ENCODE measurements at regions not wholly inside any gene's neighbourhood (a gene's known extent, or its start where the extent isn't known, plus 50 kb on each side); places are given as distances from the start of the nearest gene placed in this dataset.
"Not testable (repeated sequence)": the region's sequence is repeated elsewhere in the genome, so short reads cannot be mapped to it uniquely, and the experiment has no call there.

- ATAC-seq = no peak
Observed at GRCh38 chr2:122021941-122022340, 266.5 kb downstream of the TSN start.

DNA sequence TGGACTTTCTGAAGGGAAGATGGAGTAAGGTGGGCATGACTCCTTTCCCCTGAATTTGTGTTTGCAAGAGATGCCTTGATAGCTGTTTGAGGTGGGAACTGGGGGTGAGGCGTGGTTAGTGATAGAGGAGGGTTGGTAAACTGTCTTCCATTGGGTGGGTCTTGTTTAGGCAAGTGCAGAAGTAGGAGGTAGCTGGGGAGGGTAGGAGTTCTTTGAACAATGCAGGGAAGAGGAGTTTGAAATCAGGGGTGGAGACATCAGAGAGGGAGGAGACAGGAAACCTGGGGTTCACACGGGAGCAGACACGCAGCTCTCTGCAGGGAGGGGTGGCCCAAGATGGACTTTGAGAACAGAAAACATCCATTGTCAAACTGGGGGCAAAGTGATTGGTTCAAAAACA, 267.1 kb downstream of the TSN start:
- no peak for ATAC-seq

DNA sequence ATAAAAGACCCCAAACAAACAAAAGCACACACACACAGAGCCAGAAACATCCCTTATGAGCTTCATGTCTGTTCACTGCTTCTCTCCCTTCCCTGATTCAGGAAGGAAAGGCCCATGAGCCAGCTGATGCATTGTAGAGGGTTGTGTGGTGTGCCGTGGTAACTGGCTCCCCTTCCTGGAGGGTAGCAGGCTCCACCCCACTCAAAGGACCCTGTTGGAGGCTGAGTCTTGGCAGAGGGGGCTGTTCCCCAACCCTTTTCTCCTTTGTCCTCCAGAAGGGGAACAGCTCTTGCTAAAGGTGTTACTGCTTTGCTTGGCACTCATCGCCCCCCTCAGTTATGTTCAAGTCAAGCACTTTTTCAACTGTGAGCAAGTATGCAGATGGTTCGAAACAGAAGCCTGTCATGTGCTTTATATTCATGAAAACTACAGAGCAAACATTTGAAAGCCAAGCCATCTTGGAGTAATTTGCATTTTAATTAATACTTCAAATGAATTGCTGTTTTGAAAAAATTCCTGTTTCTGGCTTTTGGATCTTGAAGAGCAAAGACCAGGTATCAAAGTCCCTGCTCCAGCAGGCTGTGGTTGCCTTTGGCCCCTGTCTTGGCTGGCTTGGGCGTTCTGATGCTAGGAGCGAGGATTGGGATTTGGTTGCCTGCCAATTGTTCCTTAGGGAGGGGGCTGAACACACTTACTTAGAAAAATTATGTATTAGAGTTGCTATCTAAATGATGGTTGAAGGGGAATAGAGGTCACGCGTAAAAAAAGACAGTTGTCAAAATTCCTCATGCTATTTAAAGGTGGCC, 267.8 kb downstream of the TSN start:
- ATAC-seq = no peak

DNA sequence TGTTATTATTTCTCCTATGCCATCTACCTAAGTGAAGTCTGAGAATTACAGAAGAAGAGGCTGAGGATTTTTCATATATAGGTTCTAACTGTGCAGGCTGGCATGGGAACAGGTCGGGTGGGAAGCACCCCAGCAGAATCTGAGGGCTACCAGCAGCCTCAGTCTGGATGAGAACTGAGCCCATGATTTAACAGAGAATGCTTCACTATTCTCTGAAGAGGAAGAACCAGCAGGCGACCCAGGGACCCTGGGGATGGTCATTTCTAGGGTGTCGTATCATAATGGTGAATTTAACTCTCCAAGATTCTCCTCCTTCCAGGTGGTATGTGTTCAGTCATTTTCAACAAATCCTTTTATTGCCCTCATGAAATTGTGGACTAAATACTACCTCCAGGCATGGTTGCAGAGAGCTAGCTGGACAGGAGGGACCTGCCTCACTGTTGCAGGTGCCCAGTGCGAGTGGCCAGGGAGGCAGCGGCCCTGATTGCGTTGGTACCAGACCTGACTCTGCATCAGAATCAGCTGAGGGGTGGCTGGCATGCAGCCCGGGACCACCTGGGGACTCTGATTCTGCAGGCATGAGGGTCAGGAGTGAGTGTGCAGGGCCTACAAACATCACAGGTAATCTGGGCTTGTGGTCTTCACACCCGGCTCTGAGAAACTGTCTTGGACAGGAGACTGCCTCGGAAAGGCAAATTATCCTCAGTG, 272.2 kb downstream of the TSN start:
- no peak for ATAC-seq

- ATAC-seq = no peak
Observed at GRCh38 chr2:122028371-122029100, 273.1 kb downstream of the TSN start.

DNA sequence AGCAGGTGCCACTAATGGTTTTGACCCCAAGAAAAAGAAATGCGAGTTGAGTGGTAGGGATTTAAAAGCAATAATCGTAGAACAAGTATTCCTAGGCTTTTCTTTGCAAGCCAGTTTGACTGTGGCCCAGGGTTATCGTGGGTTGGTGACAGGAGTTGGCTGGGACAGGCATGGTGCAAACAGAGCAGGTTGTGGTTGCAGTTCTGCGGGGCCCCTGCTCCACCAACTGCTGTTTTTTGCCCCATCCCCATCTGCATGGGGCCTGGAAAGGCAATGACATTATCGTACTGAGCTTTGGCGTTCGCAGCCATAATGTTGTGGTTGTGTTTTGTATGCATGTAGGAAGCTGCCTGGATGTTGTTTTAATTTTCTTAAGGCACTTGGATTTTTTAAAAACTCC, 274.0 kb downstream of the TSN start:
- ATAC-seq = no peak

- no peak for ATAC-seq
Observed at GRCh38 chr2:122029945-122030344, 274.5 kb downstream of the TSN start.

GRCh38 chr2:122031544-122032263, 276.3 kb downstream of the TSN start:
- no peak for ATAC-seq

DNA sequence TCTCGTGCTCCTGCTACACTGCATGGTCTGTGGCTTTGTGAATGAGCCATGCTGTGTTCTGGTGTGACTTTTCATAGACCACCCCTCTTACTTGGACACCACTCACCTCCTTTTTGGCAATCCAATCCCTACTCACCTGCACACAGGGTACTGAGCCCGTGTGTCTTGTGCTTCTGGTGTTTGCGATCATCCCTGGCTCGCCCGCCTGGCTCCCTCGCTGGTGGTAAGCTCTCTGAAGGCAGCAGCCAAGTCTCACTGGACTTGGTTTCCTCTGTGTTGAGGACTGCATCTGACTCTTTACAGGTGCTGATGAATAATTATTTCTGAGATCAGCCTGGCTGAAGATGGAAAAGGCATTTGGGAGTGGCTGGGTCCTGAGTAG, 276.8 kb downstream of the TSN start:
- no peak for ATAC-seq

- ATAC-seq = no peak
Observed at GRCh38 chr2:122033778-122034177, 278.3 kb downstream of the TSN start.

GRCh38 chr2:122034344-122034743, 278.9 kb downstream of the TSN start:
- ATAC-seq = no peak

GRCh38 chr2:122034777-122035176, 279.3 kb downstream of the TSN start:
- no peak for ATAC-seq

GRCh38 chr2:122038816-122039215, 283.4 kb downstream of the TSN start:
- not testable (repeated sequence) for ATAC-seq

GRCh38 chr2:122041455-122041854, 286.0 kb downstream of the TSN start:
- no peak for ATAC-seq

DNA sequence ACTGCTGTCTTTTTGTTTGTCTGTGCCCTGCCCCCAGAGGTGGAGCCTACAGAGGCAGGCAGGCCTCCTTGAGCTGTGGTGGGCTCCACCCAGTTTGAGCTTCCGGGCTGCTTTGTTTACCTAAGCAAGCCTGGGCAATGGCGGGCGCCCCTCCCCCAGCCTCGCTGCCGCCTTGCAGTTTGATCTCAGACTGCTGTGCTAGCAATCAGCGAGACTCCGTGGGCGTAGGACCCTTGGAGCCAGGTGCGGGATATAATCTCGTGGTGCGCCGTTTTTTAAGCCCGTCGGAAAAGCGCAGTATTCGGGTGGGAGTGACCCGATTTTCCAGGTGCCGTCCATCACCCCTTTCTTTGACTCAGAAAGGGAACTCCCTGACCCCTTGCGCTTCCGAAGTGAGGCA, 296.2 kb downstream of the TSN start:
- not testable (repeated sequence) for ATAC-seq

- no peak for ATAC-seq
Observed at GRCh38 chr2:122055521-122055931, 300.1 kb downstream of the TSN start.

DNA sequence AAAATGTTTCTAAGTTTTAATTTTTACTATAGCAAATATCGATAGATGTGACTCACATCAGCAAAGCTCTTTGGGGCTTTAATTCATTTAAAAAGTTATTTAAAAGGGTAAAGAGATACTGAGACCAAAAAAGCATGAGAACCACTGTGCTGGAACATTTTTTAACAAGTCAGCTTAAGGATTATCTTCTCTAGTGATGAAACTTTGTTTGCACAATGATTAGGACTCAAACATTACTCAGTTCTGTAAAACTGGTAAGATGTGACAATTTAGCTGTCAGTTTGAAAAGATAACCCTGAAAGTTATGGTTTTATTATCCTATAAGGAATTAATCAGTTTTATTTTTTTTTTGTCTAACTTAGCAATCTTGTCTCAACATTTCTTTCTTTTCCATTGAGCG, 301.4 kb downstream of the TSN start:
- no peak for ATAC-seq

- no peak for ATAC-seq
Observed at GRCh38 chr2:122061206-122061605, 305.8 kb downstream of the TSN start.

GRCh38 chr2:122061831-122062230, 306.4 kb downstream of the TSN start:
- ATAC-seq = no peak

DNA sequence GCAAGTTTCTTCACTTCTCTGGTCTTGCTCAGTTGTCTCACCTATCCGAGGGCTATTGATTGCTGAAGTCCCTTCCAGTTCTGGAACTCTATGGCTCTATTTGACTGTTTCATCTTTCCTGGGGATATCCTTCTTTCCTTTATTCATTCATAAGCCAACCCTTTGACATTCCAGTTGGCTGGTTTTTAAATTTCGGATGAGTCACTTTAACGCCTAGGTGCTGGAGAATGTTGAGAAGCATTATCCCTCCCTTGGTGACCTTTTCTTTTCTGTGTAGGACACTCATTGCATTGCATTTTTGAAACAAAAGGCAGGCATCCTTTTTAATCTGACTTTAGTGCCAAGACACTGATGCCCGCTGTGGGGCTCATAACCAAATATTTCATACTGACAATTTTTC, 307.1 kb downstream of the TSN start:
- no peak for ATAC-seq

GRCh38 chr2:122063716-122064115, 308.3 kb downstream of the TSN start:
- no peak for ATAC-seq

DNA sequence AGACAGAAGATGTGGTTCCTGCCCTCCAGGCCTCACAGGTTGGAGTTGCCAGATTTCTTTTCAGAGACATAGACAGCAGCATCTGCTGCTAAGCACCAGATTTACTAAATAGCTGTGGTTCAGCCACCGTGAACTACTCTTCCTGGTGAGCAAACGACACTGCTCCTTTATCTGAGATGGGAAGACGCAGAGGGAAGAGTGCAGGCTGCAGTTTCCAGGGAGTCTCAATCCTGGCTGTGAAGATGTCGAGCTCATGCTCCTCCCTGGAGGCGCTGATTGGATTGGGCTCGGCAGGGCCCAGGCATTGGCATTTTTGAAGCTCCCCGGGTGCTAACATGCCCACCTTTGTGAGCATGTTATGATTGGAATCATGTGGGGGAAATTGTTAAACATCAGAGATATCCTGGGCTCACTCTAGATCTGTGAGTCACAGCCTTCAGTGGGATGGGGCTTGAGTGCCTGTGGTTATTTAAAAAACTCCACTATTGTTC, 314.8 kb downstream of the TSN start:
- ATAC-seq = no peak

GRCh38 chr2:122072666-122073065, 317.2 kb downstream of the TSN start:
- ATAC-seq = no peak

Measured in esophagus mucosa (tissue), 1 donor.